H1 (cell line): ENCODE measurements at regions not wholly inside any gene's neighbourhood (a gene's known extent, or its start where the extent isn't known, plus 50 kb on each side); places are given as distances from the start of the nearest gene placed in this dataset.

Source experiments
- CTCF ChIA-PET: fragments of 300-600 bp; sonication (Branson Sonifier 250); formaldehyde crosslinking; loops from one replicate; lab custom pipeline; 2021; ENCODE audit not compliant: partially characterized antibody; lab: Charles Lee
- POLR2A ChIA-PET: fragments of 300-600 bp; sonication (Branson Sonifier 250); formaldehyde crosslinking; loops from one replicate; lab custom pipeline; 2021; ENCODE audit warnings: inconsistent platforms; ENCODE audit not compliant: partially characterized antibody; lab: Charles Lee
- DNase-seq, 2 experiments: peaks; one replicate each; pipeline versions ENCODE4 v3.0.0 to v3.0.0-alpha.2; 2010 to 2022; ENCODE audit warnings: low spot score in 2 of 2, low read depth in 1 of 2, mixed read lengths in 1 of 2
- FAIRE-seq: peaks from 2 replicates; lab custom pipeline; 2011; peaks lifted over from hg19 to GRCh38; lab: Jason Lieb, UNC
- H2AFZ ChIP-seq: 2 replicates; pipeline ENCODE4 v1.8.1; 2012; ENCODE audit warnings: low read length, inconsistent platforms
- H2AK5ac ChIP-seq: 2 replicates; pipeline ENCODE4 v1.6.1; 2013; ENCODE audit warnings: low read depth, low read length
- H2BK120ac ChIP-seq: replicated peaks from 2 replicates; pipeline ENCODE3; 2013; ENCODE audit warnings: low read depth, low read length, inconsistent platforms
- H2BK12ac ChIP-seq: 2 replicates; pipeline ENCODE4 v1.6.1; 2013; ENCODE audit warnings: low read depth, low read length
- H2BK15ac ChIP-seq: 2 replicates; pipeline ENCODE4 v1.6.1; 2013; ENCODE audit warnings: low read length
- H2BK20ac ChIP-seq: 2 replicates; pipeline ENCODE4 v1.6.1; 2013; ENCODE audit warnings: low read length
- H2BK5ac ChIP-seq: 2 replicates; pipeline ENCODE4 v1.6.1; 2013; ENCODE audit warnings: low read depth, low read length
- H3K14ac ChIP-seq: 2 replicates; pipeline ENCODE4 v1.6.1; 2013; ENCODE audit warnings: inconsistent platforms; ENCODE audit not compliant: insufficient read length
- H3K18ac ChIP-seq: 2 replicates; pipeline ENCODE4 v1.6.1; 2013; ENCODE audit warnings: low read length; ENCODE audit errors: extremely low read depth
- H3K23ac ChIP-seq: 2 replicates; pipeline ENCODE4 v1.6.1; 2013; ENCODE audit warnings: inconsistent platforms; ENCODE audit not compliant: insufficient read length
- H3K23me2 ChIP-seq: 2 replicates; pipeline ENCODE4 v1.6.1; 2013; ENCODE audit warnings: low read depth, low read length
- H3K27ac ChIP-seq: 2 replicates; pipeline ENCODE4 v1.6.1; 2011; ENCODE audit warnings: low read depth, low read length, inconsistent platforms
- H3K27me3 ChIP-seq, 4 experiments: replicated peaks in 1 of 4; 1 replicate in 1 of 4; 2 replicates in 3 of 4; pipeline versions ENCODE4 v1.6.1 to v1.8.1; 2011 to 2013; ENCODE audit warnings: low read length in 3 of 4, mild to moderate bottlenecking in 3 of 4, inconsistent platforms in 2 of 4, mixed read lengths in 2 of 4, moderate library complexity in 1 of 4; ENCODE audit not compliant: control insufficient read depth in 3 of 4, insufficient read depth in 3 of 4; ENCODE audit errors: extremely low read depth in 1 of 4
- H3K36me3 ChIP-seq, 4 experiments: 2 replicates each; pipeline versions ENCODE4 v1.6.1 to v1.8.1; 2011 to 2013; ENCODE audit warnings: mild to moderate bottlenecking in 4 of 4, low read length in 3 of 4, moderate library complexity in 2 of 4, control low read depth in 1 of 4, inconsistent platforms in 1 of 4; ENCODE audit not compliant: insufficient read depth in 4 of 4, control insufficient read depth in 2 of 4
- H3K4ac ChIP-seq: replicated peaks from 2 replicates; pipeline ENCODE3; 2013; ENCODE audit warnings: low read length, low read depth, mixed read lengths, inconsistent platforms; ENCODE audit not compliant: insufficient read length
- H3K4me1 ChIP-seq, 4 experiments: replicated peaks in 1 of 4; 1 replicate in 1 of 4; 2 replicates in 3 of 4; pipeline versions ENCODE4 v1.6.1 to v1.8.1; 2011 to 2013; ENCODE audit warnings: low read length in 3 of 4, inconsistent platforms in 2 of 4, mixed read lengths in 1 of 4; ENCODE audit not compliant: insufficient read depth in 4 of 4, control insufficient read depth in 3 of 4
- H3K4me2 ChIP-seq, 2 experiments: 2 replicates each; pipeline versions ENCODE4 v1.6.1 to v1.8.1; 2011 to 2013; ENCODE audit warnings: low read depth in 2 of 2, low read length in 2 of 2, control low read depth in 1 of 2, inconsistent platforms in 1 of 2, mild to moderate bottlenecking in 1 of 2; ENCODE audit not compliant: insufficient read depth in 1 of 2
- H3K4me3 ChIP-seq, 4 experiments: fragments of 200-600, 300-600 bp in 1 of 4; sonication (generic), shearing (Covaris generic), sonication (Bioruptor Twin) in 1 of 4; 2 replicates each; pipeline versions ENCODE4 v1.5.1 to v1.8.1; 2011 to 2016; ENCODE audit warnings: low read length in 4 of 4, low read depth in 3 of 4, control low read depth in 2 of 4, inconsistent platforms in 2 of 4, mild to moderate bottlenecking in 2 of 4, mixed read lengths in 1 of 4, moderate library complexity in 1 of 4; ENCODE audit not compliant: insufficient read depth in 2 of 4; ENCODE audit errors: extremely low read depth in 1 of 4
- H3K56ac ChIP-seq: replicated peaks from 2 replicates; pipeline ENCODE3; 2013; ENCODE audit warnings: low read depth, mild to moderate bottlenecking, mixed read lengths, low read length, inconsistent platforms; ENCODE audit not compliant: insufficient read length
- H3K79me1 ChIP-seq: 2 replicates; pipeline ENCODE4 v1.6.1; 2013; ENCODE audit warnings: low read depth, low read length, control low read depth
- H3K79me2 ChIP-seq, 2 experiments: 2 replicates each; pipeline versions ENCODE4 v1.6.1 to v1.8.1; 2012 to 2013; ENCODE audit warnings: low read length in 2 of 2, mild to moderate bottlenecking in 2 of 2, inconsistent platforms in 1 of 2; ENCODE audit not compliant: insufficient read depth in 2 of 2, control insufficient read depth in 1 of 2
- H3K9ac ChIP-seq, 4 experiments: replicated peaks in 1 of 4; 1 replicate in 1 of 4; 2 replicates in 3 of 4; pipeline versions ENCODE4 v1.6.1 to v1.8.1; 2011 to 2013; ENCODE audit warnings: low read depth in 3 of 4, low read length in 3 of 4, control low read depth in 2 of 4, mild to moderate bottlenecking in 2 of 4, moderate library complexity in 2 of 4, inconsistent platforms in 1 of 4; ENCODE audit errors: extremely low read depth in 1 of 4
- H3K9me3 ChIP-seq, 2 experiments: 2 replicates each; pipeline versions ENCODE4 v1.6.1 to v1.8.1; 2012 to 2013; ENCODE audit warnings: mild to moderate bottlenecking in 2 of 2, moderate library complexity in 2 of 2, control low read depth in 1 of 2, inconsistent platforms in 1 of 2, low read depth in 1 of 2, low read length in 1 of 2, mixed read lengths in 1 of 2; ENCODE audit not compliant: insufficient read depth in 2 of 2
- H4K20me1 ChIP-seq, 2 experiments: replicated peaks in 1 of 2; 2 replicates each; pipeline versions ENCODE3 to v1.8.1; 2011 to 2013; ENCODE audit warnings: inconsistent platforms in 2 of 2, low read length in 2 of 2, mild to moderate bottlenecking in 1 of 2; ENCODE audit not compliant: insufficient read depth in 2 of 2, control insufficient read depth in 1 of 2
- H4K5ac ChIP-seq: 2 replicates; pipeline ENCODE4 v1.6.1; 2013; ENCODE audit warnings: low read length, low read depth, mixed read lengths, inconsistent platforms; ENCODE audit not compliant: insufficient read length
- H4K8ac ChIP-seq: 2 replicates; pipeline ENCODE4 v1.8.0; 2013; ENCODE audit warnings: mild to moderate bottlenecking, moderate library complexity, low read length, inconsistent platforms; ENCODE audit not compliant: insufficient read depth; ENCODE audit errors: extremely low read depth
- H4K91ac ChIP-seq: replicated peaks from 2 replicates; pipeline ENCODE3; 2013; ENCODE audit warnings: low read length, mixed read lengths, inconsistent platforms; ENCODE audit not compliant: insufficient read length
- HDAC2 ChIP-seq, 2 experiments: fragments of 300-600 bp in 1 of 2; sonication (generic) in 1 of 2; IDR thresholded peaks; 2 replicates each; pipeline ENCODE4 v1.6.1; 2011 to 2012; ENCODE audit warnings: low read depth in 2 of 2, low read length in 2 of 2, mild to moderate bottlenecking in 2 of 2, moderate library complexity in 2 of 2, borderline replicate concordance in 1 of 2, inconsistent platforms in 1 of 2
- TBP ChIP-seq: IDR thresholded peaks from 2 replicates; pipeline ENCODE4 v1.6.1; 2011; ENCODE audit warnings: low read depth, low read length, improper control_type of control experiment
- WGBS, 2 experiments: shearing (Covaris generic) in 1 of 2; methylation state at CpG; one replicate each; pipeline versions ENCODE4 v1.1.6 to v1.1.7; 2013 to 2015; ENCODE audit warnings: low lambda C conversion rate in 2 of 2, mixed read lengths in 2 of 2, inconsistent platforms in 1 of 2, low coverage in 1 of 2, missing lambda C conversion rate in 1 of 2; ENCODE audit not compliant: insufficient replicate concordance in 2 of 2, insufficient coverage in 1 of 2, insufficient read length in 1 of 2; ENCODE audit errors: extremely low coverage in 1 of 2, missing lambda C conversion rate in 1 of 2; 5-methylcytosine and 5-hydroxymethylcytosine counted together

GRCh38 chr4:107129076-107129475, 93.0 kb upstream of the DKK2 start:
- Histone ChIP-seq H3K14ac (no peak overlapping the region), H2BK120ac (no peak overlapping the region), H2BK12ac (no peak overlapping the region), H3K18ac (no peak overlapping the region), H3K27ac (no peak overlapping the region), H3K9me3 (no peaks in the 10 kb centered on the region), H3K23me2 (no peaks in the 10 kb centered on the region), H4K5ac (no peak overlapping the region), H2AFZ (no peak overlapping the region), H4K20me1 (no peaks in the 10 kb centered on the region), H3K36me3 (no peaks in the 10 kb centered on the region), H2AK5ac (no peak overlapping the region), H3K79me1 (no peaks in the 10 kb centered on the region), H2BK20ac (no peak overlapping the region), H4K91ac (no peak overlapping the region), H3K27me3 (no peaks in the 10 kb centered on the region), H3K4me2 (no peak overlapping the region), H3K56ac (no peak overlapping the region), H2BK15ac (no peak overlapping the region), H3K9ac (no peak overlapping the region), H4K8ac (no peak overlapping the region), H3K4ac (no peak overlapping the region), H3K23ac (no peak overlapping the region), H3K79me2 (no peaks in the 10 kb centered on the region), H3K4me3 (no peak overlapping the region), H2BK5ac (no peak overlapping the region), H3K4me1 (peaks cover 0 to 2% (median 0%) of the 10 kb centered on the region in 4 experiments; a peak in 1 of 7 replicates)
- POLR2A ChIA-PET = no interaction called here
- FAIRE-seq = no peak
- TF ChIP-seq HDAC2 (IDR thresholded peaks at IDR 0.05; ENCODE audit: borderline replicate concordance in 1 of 2, low read depth in 2 of 2, low read length in 2 of 2) (no peak), TBP (no peak)
- 97% methylated on average over 2 of the region's 2 CpGs; no CpG with 5 or more reads in 1 of the 2 experiments for WGBS, 2 experiments
- CTCF ChIA-PET = no interaction called here
- no peak for DNase-seq
